GM18498 (cell line): ENCODE measurements at regions not wholly inside any gene's neighbourhood (a gene's known extent, or its start where the extent isn't known, plus 50 kb on each side); places are given as distances from the start of the nearest gene placed in this dataset.
"Not testable (repeated sequence)": the region's sequence is repeated elsewhere in the genome, so short reads cannot be mapped to it uniquely, and the experiment has no call there.

Experiments
- ATAC-seq: cut with Tn5 transposase; IDR thresholded peaks from one replicate; pipeline ENCODE4 v1.9.1; 2021; ENCODE audit warnings: mild to moderate bottlenecking, moderate library complexity; ENCODE audit not compliant: unreplicated experiment

- no peak for ATAC-seq
Observed at GRCh38 chr13:61672756-61673155, 257.1 kb upstream of the PCDH20 start.

- no peak for ATAC-seq
Observed at GRCh38 chr13:61670384-61671161, 254.9 kb upstream of the PCDH20 start.

- ATAC-seq: no peak
Observed at GRCh38 chr13:61664801-61665705, 249.4 kb upstream of the PCDH20 start.

GRCh38 chr13:61654481-61654880 is 238.8 kb upstream of the PCDH20 start:
- no peak for ATAC-seq

- ATAC-seq: no peak
Observed at GRCh38 chr13:61648547-61648946, 232.9 kb upstream of the PCDH20 start.

- no peak for ATAC-seq
Observed at GRCh38 chr13:61612192-61612591, 196.5 kb upstream of the PCDH20 start.

GRCh38 chr13:61608138-61608537 is 192.5 kb upstream of the PCDH20 start:
- ATAC-seq: no peak

GRCh38 chr13:61600360-61601033 is 184.8 kb upstream of the PCDH20 start:
- ATAC-seq: no peak

GRCh38 chr13:61592489-61592888 is 176.8 kb upstream of the PCDH20 start:
- ATAC-seq: no peak

GRCh38 chr13:61575973-61576372 is 160.3 kb upstream of the PCDH20 start:
- no peak for ATAC-seq

- no peak for ATAC-seq
Observed at GRCh38 chr13:61563645-61564044, 148.0 kb upstream of the PCDH20 start.

- ATAC-seq: no peak
Observed at GRCh38 chr13:61546911-61547310, 131.3 kb upstream of the PCDH20 start.

- no peak for ATAC-seq
Observed at GRCh38 chr13:61546413-61546812, 130.8 kb upstream of the PCDH20 start.

- no peak for ATAC-seq
Observed at GRCh38 chr13:61536433-61536832, 120.8 kb upstream of the PCDH20 start.

- no peak for ATAC-seq
Observed at GRCh38 chr13:61531383-61532065, 115.9 kb upstream of the PCDH20 start.

GRCh38 chr13:61519214-61519613 is 103.6 kb upstream of the PCDH20 start:
- not testable (repeated sequence) for ATAC-seq

GRCh38 chr13:61508936-61509335 is 93.3 kb upstream of the PCDH20 start:
- ATAC-seq: no peak

- no peak for ATAC-seq
Observed at GRCh38 chr13:61500176-61500575, 84.5 kb upstream of the PCDH20 start.

- no peak for ATAC-seq
Observed at GRCh38 chr13:61495648-61496047, 80.0 kb upstream of the PCDH20 start.

- ATAC-seq: not testable (repeated sequence)
Observed at GRCh38 chr13:61493556-61493955, 77.9 kb upstream of the PCDH20 start.

- no peak for ATAC-seq
Observed at GRCh38 chr13:61486496-61486895, 70.8 kb upstream of the PCDH20 start.
